NCI-H1694 (cell line): ENCODE measurements at regions not wholly inside any gene's neighbourhood (a gene's known extent, or its start where the extent isn't known, plus 50 kb on each side); places are given as distances from the start of the nearest gene placed in this dataset.
"Not testable (repeated sequence)": the region's sequence is repeated elsewhere in the genome, so short reads cannot be mapped to it uniquely, and the experiment has no call there.

Experiments used
- DNase-seq: peaks from one replicate; lab custom pipeline; 2025; lab: John Stamatoyannopoulos, UW

DNA sequence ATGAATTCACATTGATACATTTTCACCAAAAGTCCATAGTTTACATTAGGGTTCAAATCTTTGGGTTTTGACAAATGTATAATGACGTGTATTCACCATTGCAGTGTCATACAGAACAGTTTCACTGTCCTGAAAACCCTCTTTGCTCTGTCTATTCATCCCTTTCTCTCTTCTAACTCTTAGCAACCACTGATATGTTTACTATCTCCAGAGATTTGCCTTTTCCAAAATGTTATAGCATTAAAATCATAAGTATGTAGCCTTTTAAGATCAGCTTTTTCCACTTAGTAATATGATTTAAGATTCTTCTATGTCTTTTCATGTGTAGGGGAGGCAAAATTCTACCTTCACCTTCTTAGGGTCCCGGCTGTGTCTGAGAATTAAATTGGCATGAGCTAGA lies 203.8 kb downstream of the TPRG1 start:
- no peak for DNase-seq

DNA sequence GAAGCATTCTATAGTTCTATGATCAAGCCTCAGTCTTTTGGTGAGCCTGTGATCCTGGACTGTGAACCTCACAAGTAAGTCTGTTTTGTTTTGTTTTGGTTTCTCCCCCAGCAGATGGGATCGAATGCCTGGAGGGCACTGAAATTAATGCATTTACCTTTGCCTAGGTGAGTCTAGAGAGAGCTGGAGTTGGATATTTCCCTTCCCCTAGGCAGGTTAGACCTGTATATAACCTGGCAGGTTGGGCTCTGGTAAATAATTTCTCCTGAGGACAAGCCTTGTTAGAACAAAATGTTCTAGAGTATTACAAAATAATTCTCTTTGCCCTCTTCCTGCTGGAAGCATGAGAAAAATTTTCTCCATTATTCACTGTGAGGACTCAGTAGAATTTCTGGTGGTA lies 211.9 kb downstream of the TPRG1 start:
- no peak for DNase-seq

DNA sequence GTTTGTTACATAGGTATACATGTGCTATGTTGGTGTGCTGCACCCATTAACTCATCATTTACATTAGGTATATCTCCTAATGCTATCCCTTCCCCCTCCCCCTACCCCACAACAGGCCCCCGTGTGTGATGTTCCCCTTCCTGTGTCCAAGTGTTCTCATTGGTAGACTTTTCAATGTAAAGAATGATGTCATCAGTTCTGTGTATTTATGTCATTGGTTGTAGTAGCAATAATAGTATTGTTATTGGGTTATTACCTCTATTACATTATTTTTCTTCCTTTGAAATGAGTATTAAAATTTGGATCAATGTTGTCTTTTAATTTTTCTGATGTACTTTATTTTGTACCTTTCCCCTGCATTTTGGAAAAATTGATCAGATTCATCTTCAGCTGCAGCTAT lies 214.1 kb downstream of the TPRG1 start:
- DNase-seq, result not testable (repeated sequence)

DNA sequence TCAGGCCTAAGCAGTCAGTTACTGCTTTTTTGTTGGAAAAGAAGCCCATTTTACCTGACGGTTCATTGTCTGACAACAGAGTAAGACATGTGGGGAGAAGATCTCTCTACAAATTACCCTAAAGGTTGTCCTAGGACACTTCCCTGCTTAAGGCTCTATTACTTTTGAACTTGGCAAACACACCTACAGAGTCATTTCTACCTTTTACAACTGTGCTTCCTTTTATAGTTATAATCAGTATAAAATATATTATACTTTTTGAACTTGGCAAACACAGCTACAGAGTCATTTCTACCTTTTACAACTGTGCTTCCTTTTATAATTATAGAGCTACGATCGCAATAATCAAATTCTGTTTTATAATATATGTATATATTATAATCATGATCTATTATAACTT lies 215.0 kb downstream of the TPRG1 start:
- DNase-seq, result no peak

DNA sequence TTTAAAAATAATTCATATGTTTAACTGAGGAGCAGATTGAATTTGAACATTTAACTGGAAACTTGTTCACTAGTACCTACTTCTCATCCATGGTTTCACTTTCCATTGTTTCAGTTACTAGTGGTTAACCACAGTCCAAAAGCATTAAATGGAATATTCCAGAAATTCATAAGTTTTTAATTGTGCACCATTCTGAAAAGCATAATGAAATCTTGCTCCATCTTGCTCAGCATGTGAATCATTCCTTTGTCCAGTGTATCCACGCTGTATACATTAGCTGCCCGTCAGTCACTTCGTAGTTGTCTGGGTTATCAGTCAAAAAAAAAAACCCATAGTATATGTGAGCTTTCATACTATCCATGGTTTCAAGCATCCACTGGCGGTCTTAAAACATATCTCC lies 217.6 kb downstream of the TPRG1 start:
- no peak for DNase-seq

- no peak for DNase-seq
Observed at GRCh38 chr3:189393598-189393997, 221.8 kb downstream of the TPRG1 start.

DNA sequence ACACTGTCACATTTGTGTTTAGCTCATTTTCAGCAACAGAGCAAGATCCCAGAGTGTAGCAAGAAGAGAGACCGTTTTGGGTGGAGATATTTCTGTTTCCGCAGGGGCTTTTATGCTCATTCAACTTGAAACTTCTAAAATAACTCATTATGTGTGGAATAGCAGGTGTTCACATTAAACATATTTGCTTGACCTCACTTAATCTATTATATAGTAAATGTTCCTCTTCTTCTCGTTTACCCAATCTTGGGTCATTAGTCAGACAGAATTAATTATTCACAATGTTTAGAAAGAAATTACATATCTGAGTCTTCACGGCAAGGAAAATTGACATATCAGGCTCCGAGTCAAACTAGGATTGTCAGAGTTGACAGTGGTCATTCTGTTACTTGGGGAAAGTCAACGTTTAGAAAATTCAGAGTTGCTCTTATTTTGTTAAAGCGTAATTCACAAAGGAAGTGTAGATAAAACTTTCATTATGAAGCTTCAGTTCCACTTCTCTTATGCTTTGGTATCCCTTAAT lies 222.9 kb downstream of the TPRG1 start:
- no peak for DNase-seq

DNA sequence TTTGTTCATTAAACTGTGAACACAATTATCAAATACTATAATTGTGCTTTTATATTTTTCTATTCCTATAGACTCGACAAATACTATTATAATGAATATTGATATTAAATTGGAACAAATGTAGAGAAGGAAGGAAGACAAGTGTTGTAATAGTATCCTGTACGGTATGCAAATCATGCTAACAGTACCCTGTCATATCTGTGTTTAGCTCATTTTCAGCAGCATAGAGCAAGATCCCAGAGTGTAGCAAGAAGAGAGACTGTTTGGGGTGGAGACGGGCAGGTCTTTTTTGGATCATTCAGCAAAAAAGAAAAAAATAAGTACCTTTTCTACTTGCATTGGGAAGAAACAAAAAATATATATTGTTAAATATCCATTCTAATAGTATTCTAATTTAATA lies 224.1 kb downstream of the TPRG1 start:
- no peak for DNase-seq

DNA sequence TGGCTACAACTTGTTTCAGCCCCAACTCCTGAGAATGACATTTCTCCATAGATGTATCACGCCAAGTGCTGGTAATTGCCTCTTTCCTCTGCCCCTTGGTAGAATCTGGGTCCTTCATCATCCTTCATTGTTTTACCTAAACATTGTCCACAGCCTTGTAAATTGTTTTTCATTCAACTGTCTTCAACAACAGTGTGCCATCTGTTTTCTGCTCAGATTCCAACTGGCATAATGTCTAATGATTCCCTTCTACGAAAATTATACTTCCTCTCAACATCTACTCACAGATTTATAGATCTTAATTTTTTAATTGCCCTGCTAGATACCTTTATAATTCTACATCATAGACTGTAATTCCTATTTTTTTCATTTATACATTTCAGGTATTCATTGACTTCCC lies 226.9 kb downstream of the TPRG1 start:
- no peak for DNase-seq

DNA sequence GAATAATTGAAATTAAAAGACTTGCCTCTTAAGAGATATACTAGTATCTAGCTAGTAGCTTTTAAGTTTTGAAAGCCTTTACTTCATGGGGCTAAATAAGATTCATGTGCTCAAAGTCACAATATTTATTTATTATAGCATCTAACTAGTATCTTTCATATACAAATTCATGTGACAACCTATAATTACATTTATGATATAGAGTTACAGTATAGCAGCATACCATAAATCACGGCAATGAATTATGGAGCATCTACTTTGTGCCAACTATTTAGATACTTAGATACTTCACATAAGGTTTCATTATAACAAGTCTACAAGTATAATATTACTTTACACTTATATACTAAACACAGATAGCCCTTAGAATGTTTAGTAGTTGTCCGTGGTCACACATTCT lies 229.4 kb downstream of the TPRG1 start:
- DNase-seq, result no peak

- no peak for DNase-seq
Observed at GRCh38 chr3:189403194-189403593, 228.0 kb upstream of the TP63 start.

GRCh38 chr3:189404024-189404423 lies 227.2 kb upstream of the TP63 start:
- no peak for DNase-seq

DNA sequence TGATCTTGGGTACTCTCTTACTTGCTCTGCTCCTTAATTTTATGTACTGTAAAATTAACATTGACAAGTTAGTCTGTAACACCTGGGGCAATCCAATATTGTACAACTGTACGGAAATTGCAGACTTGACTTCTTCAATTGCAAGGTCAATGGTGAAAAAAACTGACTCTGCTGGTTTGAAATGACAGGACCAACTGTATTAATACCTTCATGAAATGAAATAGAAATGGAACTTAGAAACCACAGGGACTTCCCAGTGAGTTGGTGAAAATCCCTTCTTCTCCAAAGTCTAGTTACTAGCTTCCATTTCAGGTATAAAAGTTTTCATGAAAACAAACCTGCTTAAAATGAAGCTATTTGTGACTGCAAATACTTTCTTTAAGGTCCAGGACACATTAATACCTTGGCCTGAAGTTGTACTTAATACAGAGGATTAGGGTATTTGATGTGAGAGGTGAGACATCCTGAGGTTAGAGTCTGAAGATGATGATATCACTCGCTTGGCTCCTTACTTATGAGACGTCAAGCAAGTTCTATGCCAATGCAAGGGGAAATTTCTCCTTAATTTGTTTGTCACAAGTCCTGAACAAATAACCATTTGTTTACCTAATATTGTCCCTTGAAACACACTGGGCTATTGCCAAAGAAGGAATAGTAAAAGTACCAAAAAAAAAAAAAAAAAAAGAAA lies 226.2 kb upstream of the TP63 start:
- no peak for DNase-seq

GRCh38 chr3:189406148-189406547 lies 225.0 kb upstream of the TP63 start:
- DNase-seq, result no peak

- DNase-seq, result no peak
Observed at GRCh38 chr3:189410522-189410921, 220.7 kb upstream of the TP63 start.

- peak; percentile 10 for DNase-seq
Observed at GRCh38 chr3:189419038-189419437, 212.2 kb upstream of the TP63 start.

GRCh38 chr3:189419683-189420082 lies 211.5 kb upstream of the TP63 start:
- DNase-seq, result no peak

- DNase-seq, result no peak
Observed at GRCh38 chr3:189424922-189425321, 206.3 kb upstream of the TP63 start.

DNA sequence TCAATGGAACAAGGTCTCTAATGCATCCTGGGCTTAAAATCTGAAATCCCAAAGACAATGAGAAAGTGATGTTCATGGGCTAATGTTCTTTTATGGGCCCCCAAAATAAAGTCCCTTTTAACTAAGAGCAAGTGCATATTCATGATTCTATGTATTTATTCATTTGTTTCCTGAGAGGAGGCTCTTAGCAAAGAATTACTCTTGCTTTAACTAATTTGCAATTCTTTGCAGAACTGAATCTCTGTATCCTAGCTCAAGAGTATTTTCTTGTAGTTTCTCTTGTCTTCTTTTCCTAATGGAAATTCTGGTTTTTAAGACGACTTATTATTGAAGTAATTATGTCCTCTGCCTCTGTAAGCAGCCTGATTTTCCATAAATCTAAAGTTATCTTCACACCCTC lies 202.2 kb upstream of the TP63 start:
- no peak for DNase-seq

DNA sequence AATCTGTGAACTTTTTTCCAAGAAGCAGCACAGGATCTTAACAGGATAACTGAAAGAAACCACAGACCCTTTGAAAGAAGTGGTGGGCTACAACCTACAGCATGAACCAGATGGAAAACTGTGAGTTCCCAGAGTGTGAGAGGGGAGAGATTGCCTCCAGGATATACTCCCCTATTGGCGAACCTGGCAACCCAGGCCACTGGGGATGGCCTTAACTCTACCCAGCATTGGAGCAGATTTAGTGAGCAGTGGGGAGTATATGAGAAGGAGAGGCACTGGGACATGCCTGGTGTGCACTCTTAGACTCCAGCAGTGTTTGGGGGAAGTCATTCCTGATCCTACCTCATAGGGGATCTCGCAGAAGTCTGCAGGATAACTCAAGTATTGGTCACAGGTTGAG lies 201.0 kb upstream of the TP63 start:
- DNase-seq, result no peak

- not testable (repeated sequence) for DNase-seq
Observed at GRCh38 chr3:189442257-189442656, 188.9 kb upstream of the TP63 start.

- DNase-seq, result no peak
Observed at GRCh38 chr3:189446959-189447560, 184.1 kb upstream of the TP63 start.

DNA sequence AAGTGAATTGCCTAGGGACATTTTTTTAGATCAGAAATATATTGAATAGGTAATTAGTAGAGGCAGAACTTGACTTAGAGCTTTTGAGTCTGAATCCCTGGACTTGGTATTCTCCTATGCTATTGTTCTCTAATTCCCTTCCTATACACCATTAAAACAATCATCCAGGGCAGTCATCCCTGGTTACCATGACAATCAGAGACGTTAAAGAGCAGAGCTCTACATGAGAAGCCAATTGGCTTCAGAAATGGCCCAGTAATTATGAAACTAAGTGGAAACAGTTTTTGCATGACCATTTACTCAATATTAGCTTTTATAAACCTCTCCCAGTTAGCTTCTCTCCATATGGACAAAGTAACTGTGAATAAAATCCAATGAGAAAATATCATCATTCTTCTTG lies 182.1 kb upstream of the TP63 start:
- DNase-seq, result peak; percentile 85

DNA sequence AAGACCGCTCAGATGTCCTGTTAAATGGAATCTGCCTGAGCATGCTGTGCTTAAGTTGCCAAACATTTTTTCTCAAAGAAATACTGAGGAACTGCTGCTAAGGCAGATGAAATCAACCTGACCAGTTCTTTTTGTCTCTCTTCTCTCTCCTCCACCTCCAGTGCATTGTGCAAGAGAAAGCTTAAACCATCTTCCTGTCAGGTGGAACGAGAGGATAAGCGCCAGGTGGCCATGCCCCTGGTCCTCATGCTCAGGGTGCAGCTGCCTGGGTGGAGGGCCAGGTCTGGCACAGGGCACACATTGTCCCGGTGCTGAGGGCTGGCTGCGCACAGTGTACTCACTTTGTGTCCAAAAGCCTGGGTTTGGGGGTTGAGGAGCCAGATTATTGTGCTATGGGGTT lies 176.2 kb upstream of the TP63 start:
- DNase-seq, result no peak
